Stimulated activated CD8-positive, alpha-beta memory T cell treated with anti-CD3 and anti-CD28 coated beads, Interleukin-15, amount 100 ng/mL, for 48 hours (primary cell): ENCODE measurements at regions not wholly inside any gene's neighbourhood (a gene's known extent, or its start where the extent isn't known, plus 50 kb on each side); places are given as distances from the start of the nearest gene placed in this dataset.

Experiments
- DNase-seq, 2 donors: peaks; one replicate each; pipeline ENCODE4 v3.0.0-alpha.2; 2020; ENCODE audit warnings: low read depth in 2 of 2

DNA sequence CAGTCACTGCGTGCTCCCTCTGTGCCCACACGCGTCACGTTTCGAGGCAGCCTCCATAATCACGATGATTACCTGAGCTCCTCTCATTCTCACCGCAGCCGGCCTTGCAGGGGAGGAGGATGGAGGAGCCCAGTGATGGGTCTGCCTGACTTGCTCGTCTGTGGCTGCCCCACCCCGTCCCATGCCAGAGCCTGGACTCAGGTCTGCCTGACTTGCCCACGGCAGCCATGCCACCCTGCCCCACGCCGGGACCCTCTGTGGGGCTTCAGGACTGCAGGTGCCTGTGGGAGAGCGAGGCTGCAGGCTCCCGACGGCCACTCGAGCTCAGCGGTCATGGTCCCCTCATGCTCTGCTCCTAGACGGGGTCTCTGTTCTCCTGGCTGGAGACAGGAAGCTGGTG, 1025.1 kb downstream of the BRD1 start:
- no peak for DNase-seq

DNA sequence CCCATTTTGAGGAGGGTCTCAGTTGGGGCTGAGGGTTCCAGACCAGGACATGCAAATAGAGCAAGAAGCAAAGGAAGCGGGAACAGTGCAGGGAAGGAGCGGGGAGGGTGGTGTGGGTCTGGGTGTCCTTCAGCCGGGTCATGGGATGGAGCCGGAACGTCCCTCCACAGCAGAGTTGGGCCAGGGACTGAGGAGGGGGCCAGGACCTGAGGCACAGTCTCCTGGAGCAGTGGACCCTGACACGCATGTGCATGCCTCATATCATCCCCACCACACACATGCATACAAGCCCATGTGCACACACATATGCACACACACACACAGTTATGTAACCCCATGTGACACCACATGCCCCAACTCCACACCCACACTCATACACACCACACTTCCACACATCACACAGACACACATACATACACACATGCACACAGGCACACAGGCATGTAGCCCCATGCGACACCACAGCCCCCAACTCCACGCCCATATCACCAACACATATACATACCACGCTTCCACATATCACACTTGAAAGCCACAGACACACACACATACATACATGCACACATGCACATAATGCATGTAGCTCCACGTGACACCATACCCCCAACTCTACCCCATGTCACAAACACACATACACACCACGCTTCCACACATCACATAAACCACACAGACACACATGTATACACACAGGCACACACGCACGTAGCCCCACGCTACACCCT, 1026.6 kb downstream of the BRD1 start:
- DNase-seq, result no peak

DNA sequence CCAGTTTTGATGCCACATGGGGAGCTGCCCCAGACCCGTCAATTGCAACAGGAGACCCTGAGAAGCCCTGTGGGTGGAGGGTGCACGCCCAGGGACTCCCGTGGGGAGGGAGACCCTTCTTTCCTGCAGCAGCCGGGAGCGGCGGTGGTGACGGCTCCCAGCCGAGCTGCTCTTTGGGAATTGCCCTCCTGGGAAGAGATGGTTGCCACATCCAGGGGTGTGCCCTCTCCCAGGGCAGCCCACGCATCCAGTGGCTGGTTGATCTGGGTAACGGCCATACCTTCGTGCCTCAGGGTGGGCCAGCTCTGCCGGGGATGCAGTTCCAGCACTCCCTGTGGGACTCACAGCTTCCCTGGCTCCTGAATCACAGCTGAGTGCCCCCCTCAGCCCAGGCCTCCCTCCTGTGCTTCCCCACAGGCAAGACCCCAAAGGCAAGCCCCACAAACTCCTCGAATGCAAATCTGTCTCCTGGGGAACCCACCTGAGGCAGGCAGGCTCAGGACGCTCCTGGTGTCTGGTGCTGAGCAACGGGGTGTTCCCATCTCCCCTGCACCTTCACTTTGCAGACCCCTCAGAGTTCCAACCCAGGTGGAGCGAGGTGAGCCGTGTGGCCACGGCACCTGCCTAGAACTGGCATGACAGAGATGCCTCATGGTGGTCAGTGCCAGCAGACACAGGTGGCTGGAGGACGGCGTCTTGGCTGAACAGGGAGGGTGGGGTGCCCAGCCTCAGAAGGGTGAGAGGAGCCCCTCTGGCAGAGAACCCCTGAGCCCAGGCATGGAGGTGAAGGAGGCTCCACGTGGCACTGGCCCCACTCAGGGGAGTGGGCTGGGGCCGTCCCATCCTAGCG, 1027.4 kb downstream of the BRD1 start:
- DNase-seq, result no peak

DNA sequence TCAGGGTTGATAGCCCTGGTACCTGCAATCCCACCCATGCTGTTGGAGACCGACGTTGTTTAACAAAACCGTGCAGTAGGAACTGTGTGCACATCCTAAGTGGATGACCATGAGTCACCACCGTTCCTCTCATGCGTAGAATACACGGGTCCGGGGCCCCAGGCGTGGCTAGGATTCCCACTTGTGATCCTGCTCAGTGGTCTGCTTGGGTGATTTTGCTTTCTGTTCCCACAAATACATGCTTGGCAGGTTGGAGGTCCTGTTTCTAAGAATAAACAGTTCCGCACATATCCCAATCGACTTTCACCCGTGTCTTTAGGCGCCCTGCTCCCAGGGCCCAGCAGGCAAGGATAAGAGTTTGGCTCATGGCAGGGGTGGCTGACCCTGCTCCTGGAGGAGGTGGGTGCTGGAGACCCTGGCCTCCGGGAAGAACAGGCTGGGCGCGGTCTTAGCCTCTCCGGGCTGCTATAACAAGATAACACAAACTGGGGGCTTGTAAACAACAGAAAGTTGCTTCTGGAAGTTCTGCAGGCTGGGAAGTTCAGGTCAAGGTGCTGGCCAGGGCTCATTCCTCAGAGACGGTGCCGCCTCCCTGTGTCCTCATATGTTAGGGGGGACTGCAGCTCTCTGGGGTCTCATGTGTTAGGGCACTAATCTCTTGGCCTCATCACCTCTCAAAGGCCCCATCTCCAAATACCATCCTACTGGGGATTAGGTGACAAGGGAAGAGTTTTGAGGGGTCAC, 1028.3 kb downstream of the BRD1 start:
- no peak for DNase-seq

DNA sequence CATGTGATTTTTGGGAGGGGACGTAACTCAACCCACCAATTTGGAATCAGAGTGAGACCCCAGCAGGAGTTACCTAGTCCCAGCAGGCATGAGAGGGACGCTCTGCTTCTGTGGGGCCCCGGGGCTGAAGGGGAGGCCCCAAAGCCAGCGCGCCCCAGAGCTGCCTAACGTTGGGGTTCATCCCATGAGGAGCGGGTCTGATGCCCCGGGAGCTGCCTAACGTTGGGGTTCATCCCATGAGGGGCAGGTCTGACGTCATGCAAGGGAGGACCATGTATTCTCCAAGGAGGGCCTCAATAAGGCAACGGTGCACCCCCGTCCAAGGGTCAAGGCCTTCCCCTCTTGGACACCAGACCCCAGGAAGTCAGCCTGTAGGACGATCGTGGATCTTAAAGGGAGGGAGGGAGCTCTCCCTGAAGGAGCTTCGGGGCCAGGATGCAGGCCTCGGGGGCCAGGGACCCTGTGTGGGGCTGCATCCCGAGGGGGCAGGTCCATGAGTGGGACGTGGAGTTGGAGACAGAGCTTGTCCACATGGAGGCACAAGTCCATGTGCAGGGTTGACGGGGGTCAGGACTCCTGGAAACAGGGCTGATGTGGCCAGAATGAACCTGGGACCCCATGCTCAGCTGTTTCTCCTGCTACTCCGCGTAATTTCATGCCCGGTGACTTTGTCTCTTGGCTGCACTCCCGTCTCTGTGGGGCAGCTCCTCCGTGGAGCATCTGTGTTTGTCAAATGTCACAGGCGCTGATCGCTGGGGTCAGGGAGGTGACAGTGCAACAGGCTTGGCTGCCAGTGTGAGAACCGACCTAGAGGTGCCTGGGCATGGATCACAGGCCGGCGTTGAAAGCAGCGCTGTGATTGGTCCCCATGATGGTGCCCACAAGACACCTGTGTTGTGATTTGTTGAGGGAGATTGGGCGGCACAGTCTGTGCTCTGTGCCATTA, 1029.1 kb downstream of the BRD1 start:
- no peak for DNase-seq

DNA sequence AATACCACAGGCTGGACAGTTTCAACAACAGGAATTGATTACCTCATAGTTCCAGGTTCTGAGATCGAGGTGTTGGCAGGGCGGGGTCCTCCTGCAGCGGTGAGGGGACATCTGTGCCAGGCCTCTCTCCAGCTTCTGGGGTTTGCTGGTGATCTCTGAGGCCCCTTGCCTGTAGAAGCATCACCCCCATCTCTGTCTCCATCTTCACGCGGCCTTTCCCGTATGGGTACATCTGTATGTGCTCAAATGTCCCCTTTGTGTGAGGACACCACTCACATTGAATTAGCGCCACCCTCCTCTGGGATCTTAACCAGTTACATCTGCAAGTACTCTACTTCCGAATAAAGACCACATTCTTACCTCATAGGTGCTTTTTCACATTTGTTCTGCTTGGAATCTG, 1029.9 kb downstream of the BRD1 start:
- DNase-seq, result no peak

DNA sequence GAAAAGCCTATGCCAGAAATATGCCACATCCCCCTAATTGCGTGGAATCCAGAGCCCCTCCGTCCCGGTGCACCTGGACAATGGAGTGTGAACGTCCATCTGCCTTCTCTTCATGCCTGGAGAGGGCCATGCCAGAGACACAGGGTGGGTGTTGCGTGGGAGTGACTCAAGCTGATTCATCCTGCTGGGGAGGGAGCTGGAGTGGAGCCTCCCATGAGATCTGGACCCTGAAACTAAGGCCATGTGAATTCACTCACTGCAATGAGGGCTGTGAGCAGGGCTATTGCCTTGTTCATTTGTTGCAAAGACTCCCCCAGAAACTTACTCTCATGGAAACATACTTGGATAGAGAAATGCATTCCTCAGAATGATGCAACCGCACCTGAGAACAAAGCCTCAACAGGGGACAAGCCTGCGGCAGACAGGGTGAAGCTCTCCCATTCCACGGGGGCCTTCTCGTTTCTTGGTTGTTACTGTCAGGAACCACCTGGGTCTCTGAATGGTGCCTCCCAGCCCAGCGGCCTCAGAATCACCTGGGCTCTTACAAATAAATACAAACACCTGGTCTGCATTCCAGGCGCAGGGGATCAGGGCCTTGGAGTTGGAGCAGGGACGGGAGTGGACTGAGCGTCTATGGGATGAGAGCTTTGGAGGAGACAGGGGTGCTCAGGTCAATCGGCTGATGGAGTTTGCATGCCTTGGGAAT, 1031.2 kb downstream of the BRD1 start:
- DNase-seq, result no peak

DNA sequence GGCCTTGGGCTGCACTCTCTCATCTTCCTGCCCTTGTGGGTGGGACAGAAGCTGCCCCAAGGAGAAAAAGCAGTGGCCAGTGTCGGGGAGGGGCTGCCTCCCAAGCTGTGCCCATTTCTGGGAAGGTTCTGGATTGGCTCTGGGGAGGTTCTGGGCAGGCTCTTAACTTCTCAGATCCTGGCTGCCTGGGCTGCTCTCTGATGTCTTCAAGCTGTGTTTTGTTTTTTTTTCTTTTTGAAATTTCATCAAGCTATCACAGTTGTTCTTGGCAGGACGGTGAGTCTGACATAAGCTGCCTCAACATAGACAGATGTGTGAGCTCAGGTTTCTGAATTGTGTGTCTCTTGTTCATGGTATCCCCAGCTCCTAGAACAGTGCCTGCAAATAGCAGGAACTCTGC, 1032.0 kb downstream of the BRD1 start:
- DNase-seq, result no peak

DNA sequence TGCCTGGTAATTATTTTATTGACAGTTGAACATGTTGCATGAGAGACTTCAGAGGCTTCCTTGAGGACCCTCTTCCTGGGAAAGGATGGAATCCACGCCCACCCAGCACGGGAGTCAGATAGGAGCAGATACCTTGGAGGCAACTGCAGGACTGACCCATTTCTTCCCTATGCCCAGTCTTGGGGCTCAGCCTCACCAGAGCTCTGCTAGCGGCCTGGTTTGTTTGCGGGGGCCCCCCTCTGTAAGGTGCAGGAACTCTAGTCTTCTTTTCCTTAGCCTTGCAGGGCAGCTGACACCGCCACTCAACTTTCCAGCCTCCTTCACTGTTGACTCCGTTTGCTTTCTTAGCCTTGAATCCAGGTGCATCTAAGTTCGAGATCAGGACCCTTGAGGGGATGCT, 1032.8 kb downstream of the BRD1 start:
- DNase-seq, result no peak

DNA sequence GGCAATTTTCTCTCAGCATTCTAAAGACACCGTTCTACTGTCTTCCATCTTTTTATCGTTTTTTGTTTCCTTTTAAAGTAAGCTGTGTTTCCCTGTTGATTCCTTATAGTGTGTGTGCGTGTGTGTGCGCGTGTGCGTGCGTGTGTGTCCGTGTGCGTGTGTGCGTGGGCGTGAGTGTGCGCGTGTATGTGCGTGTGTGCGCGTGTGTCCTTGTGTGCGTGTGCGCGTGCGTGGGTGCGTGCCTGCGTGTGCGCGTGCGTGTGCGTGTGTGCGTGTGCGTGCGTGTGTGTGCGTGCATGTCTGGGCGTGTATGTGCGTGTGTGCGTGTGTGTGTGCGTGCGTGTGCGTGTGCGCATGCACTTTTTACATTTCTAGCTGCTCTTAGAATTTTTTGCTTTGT, 1033.7 kb downstream of the BRD1 start:
- DNase-seq, result no peak

DNA sequence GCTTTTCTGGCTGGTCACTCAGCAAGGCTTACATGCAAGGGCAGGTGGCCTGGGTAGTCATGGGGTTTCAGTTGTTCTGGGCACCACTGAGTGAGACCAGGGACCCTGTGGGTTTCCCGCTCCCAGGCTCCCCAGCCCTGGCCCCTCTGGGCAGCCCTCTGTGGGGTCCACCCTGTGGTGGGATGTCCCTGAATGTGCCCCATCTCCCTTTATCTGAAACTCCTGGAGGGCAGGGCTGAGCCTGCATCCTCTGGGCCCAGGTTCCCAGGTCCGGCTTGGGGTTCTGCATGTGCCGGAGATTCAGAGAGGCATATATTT, 1041.0 kb downstream of the BRD1 start:
- DNase-seq, result no peak

DNA sequence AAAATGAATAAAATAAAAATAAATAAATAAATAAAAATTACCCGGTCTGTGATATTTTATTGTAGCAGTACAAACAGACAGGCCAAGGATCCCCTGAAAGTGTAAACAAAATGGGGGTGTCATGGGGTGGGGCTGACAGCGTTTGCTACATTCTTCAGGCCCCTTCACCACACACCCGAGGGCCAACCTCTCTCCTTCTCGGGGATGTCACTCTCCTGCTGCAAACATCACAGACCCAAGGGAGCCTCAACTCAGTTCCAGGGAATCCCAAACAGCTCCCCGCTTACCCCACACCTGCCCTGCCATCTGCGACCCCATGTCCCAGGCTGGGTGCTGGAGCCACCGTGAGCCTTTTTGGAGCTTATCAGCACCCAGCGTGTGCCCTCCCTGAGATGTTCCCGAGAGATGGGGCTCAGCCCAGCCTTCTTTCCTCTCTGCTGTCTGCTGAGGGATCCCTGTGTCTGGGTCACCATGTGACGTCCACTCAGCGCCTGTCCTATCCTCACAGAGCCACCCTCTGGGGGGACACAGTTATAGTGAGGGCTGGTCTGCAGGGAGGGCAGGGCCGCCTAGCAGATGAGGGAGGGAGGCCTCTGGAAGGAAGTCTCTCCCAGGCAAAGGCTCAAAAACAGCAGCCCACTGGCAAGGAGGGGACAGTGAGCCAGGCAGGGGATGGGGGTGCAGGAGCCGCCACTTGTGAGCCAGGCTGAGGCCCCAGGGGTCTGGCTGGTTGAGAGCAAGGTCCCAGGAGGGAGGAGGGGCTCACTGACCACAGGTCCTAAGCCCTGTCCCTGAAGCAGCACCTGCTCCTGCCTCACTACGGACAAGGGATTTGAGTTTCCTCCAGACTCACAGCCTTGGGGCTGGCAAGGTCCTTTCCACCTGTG, 1041.6 kb downstream of the BRD1 start:
- DNase-seq, result no peak

DNA sequence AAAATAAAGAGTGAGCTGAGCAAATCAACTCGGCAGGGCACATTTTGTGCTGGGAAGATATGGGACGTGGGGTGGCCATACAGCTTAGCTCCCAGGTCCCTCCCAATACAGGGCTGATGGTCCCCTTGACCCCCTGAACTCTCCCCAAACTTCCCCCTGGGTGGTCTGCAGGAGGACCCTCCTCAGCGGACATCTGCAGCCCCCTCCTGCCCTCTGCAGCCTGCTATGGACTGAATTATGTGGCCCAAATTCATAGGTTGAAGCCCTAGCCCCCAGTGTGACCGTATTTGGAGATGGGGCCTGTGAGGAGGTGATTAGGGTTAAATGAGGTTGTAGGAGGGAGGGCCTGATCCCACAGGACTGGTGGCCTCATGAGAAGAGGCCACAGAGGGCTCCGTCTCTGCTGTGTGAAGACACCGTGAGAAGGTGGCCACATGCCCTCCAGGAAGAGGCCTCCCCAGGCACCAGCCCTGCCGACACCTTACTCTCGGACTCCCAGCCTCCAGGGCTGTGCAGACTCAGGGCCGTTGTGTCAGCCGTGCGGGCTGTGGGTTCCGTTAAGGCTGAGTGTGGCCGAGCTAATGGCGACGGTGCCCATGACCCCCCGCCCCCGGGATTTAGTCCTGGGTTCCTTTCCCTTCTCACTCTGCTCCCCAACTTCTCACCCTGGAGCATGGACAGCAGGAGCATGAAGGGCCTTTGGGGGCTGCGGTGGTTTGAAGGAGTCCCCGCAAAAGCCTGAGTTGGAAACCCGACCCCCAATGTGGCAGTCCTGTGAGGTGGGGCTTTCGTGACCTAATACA, 1042.8 kb downstream of the BRD1 start:
- no peak for DNase-seq

DNA sequence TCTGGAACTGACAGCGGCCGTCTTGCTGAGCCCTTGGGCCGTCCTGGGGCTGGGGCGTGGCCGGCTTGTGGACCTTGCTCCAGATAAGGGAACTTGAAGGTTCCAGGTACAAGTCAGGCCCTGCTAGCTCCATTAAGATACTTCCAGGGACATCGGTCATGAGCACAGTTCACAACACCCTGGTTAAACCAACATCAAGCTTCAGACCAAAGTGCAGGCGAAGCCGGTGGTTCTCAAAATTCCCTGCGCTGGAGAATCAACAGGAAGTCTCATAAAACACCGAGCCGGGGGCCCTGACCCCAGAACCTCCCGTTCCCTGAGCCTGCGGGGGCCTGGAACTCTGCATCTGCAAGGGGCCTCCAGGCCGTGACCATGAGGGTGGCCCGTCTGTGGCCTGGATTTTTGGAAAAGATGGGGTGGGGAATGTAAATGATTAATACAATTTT, 1043.8 kb downstream of the BRD1 start:
- DNase-seq, result no peak

DNA sequence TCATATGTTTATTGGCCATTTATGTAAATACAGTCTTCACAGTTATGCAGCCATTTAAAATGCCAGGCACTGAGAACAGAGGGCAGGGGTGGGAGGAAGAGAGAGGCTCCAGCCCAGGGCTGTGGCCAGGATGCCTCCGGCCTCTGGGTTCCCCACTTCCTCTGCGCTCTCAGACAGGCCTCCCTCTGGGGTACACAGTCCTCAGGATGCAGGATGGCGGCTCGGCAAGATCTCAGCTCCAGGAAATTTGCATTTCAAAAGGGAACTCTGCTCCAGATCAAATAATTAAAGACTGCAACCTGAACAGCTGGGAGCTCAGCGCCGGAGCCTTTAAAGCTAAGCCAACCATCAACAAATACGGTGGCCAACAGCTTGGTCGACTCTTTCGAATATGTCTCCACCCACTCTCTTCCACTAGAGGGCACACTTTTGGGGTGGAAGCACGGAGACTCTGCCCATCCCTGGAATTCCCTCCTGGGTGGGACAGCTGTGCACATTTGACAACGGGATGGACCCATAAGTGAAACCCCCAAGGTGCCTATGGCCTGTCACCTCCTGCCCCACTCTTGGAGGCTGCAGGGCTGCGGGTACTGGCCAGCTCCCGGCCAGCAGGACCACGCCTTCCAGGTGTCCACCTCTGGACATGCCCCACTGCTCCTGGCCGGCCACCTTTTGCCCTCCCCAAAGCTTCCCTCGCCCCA, 1044.7 kb downstream of the BRD1 start:
- DNase-seq, result no peak

DNA sequence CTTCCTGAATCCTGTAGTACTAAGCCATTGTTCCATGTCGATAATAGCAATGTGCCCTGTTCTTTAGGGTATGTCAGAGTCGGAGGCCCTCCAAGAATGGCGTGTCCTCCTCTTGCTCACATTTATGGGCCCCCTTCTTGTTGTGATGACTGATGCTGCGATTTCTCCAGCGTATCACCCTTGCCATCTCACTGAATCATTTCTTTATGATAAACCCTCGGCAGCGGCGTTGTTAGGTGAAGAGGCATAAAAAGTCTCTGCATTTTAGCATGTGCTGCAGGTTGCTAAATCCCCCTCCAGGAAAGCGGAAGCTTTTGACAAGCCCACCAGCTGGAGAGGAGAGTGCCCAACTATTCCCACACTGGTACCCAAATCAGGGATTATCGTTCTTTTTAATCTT, 1045.3 kb downstream of the BRD1 start:
- DNase-seq, result no peak

DNA sequence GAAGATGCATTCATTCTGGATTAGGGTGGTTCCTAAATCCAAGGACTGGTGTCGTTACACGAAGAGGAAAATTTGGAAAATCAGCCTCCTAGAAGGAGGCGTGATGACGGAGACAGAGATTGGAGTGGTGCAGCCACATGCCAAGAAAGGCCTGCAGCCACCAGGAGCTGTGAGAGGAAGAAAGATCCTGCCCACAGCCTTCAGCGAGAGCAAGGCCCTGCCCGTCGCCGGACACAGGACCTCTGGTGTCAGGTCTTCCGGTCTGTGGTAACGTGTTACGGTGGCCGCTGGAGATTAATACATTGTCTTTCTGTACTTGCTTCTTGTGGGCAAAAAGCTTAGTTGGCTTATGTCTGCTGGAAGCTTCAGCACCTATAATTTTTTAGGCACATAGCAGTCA, 1045.8 kb downstream of the BRD1 start:
- DNase-seq, result no peak

DNA sequence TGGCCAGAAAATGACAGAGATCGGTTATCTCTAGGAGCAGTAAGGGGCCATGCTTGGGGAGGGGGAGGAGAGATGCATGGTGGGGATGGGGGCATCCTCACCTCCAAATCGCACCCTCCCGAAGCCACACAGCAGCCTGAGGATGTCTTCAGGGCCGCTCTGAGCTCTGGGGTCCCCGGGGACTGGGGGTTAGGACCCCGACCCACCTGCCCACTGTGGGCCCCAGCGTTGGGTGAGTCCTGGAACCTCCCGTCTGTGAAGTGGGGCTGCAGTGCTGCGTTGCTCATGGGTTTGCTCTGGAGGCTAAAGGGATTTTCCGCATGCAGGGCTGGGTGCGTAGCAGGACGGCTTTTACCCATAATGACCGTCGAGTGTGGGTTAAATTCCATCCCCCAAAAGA, 1046.3 kb downstream of the BRD1 start:
- no peak for DNase-seq
